IMR-90 (cell line): ENCODE measurements at regions not wholly inside any gene's neighbourhood (a gene's known extent, or its start where the extent isn't known, plus 50 kb on each side); places are given as distances from the start of the nearest gene placed in this dataset.

Source experiments
- ATAC-seq: fragments of 200-7000 bp; cut with Tn5 transposase; 2 replicates; pipeline ENCODE4 v1.9.1; 2020; ENCODE audit warnings: low read depth, mild to moderate bottlenecking, moderate library complexity
- BruUV-seq: library from RNA; stranded (reverse); fragments of 400-500 nt; replicated peaks from 2 replicates; lab custom pipeline; 2021; lab: Mats Ljungman, UMichigan
- CTCF ChIA-PET: fragments of 300-600 bp; formaldehyde crosslinking; extraction: SDS; loops from one replicate; lab custom pipeline; 2021; ENCODE audit warnings: antibody characterized with exemption; lab: Yijun Ruan, JAX
- POLR2A ChIA-PET: fragments of 300-600 bp; sonication (Branson Sonifier 250); formaldehyde crosslinking; loops from one replicate; lab custom pipeline; 2022; ENCODE audit warnings: antibody characterized with exemption; ENCODE audit not compliant: unreplicated experiment; lab: Charles Lee
- DNase-seq: peaks from one replicate; pipeline ENCODE4 v3.0.0; 2013
- H2AFZ ChIP-seq: replicated peaks from 2 replicates; pipeline ENCODE3; 2013; ENCODE audit warnings: low read length, mild to moderate bottlenecking; ENCODE audit not compliant: poor library complexity
- H2AK5ac ChIP-seq: 2 replicates; pipeline ENCODE4 v1.6.1; 2013; ENCODE audit warnings: low read depth, low read length, inconsistent platforms
- H2AK9ac ChIP-seq: replicated peaks from 2 replicates; pipeline ENCODE3; 2013; ENCODE audit warnings: mild to moderate bottlenecking, low read depth, low read length, moderate library complexity; ENCODE audit not compliant: poor library complexity
- H2BK120ac ChIP-seq: 2 replicates; pipeline ENCODE4 v1.6.1; 2013; ENCODE audit warnings: low read depth, low read length, inconsistent platforms
- H2BK15ac ChIP-seq: 3 replicates; pipeline ENCODE4 v1.6.1; 2013; ENCODE audit warnings: low read depth, low read length, inconsistent platforms
- H2BK20ac ChIP-seq: 2 replicates; pipeline ENCODE4 v1.6.1; 2013; ENCODE audit warnings: low read depth, mild to moderate bottlenecking, inconsistent platforms, low read length, moderate library complexity
- H2BK5ac ChIP-seq: 2 replicates; pipeline ENCODE4 v1.6.1; 2013; ENCODE audit warnings: mild to moderate bottlenecking, low read depth, low read length, inconsistent platforms; ENCODE audit not compliant: poor library complexity, severe bottlenecking
- H3K14ac ChIP-seq: replicated peaks from 2 replicates; pipeline ENCODE4 v1.6.1; 2013; ENCODE audit warnings: low read depth, low read length, inconsistent platforms
- H3K18ac ChIP-seq: 2 replicates; pipeline ENCODE4 v1.6.1; 2013; ENCODE audit warnings: low read depth, low read length, control low read depth
- H3K23ac ChIP-seq: 2 replicates; pipeline ENCODE4 v1.6.1; 2013; ENCODE audit warnings: low read depth, low read length, inconsistent platforms
- H3K27ac ChIP-seq: 2 replicates; pipeline ENCODE4 v1.5.1; 2013; ENCODE audit warnings: mild to moderate bottlenecking, control low read depth, low read length; ENCODE audit not compliant: insufficient read depth
- H3K27me3 ChIP-seq: 2 replicates; pipeline ENCODE4 v1.6.1; 2013; ENCODE audit warnings: low read length; ENCODE audit not compliant: control insufficient read depth, insufficient read depth
- H3K36me3 ChIP-seq: 2 replicates; pipeline ENCODE4 v1.6.1; 2013; ENCODE audit warnings: low read length, mixed read lengths; ENCODE audit not compliant: control insufficient read depth, insufficient read depth
- H3K4ac ChIP-seq: 2 replicates; pipeline ENCODE4 v1.6.1; 2013; ENCODE audit warnings: low read depth, low read length, inconsistent platforms
- H3K4me1 ChIP-seq: 2 replicates; pipeline ENCODE4 v1.6.1; 2013; ENCODE audit warnings: low read length, mixed read lengths; ENCODE audit not compliant: control insufficient read depth, insufficient read depth
- H3K4me2 ChIP-seq: 2 replicates; pipeline ENCODE4 v1.6.1; 2013; ENCODE audit warnings: low read depth, mild to moderate bottlenecking, control low read depth, low read length, moderate library complexity
- H3K4me3 ChIP-seq: 2 replicates; pipeline ENCODE4 v1.5.1; 2013; ENCODE audit warnings: low read depth, mild to moderate bottlenecking, control low read depth, low read length, moderate library complexity; ENCODE audit not compliant: insufficient read depth
- H3K56ac ChIP-seq: 2 replicates; pipeline ENCODE4 v1.6.1; 2013; ENCODE audit warnings: low read length, inconsistent platforms; ENCODE audit not compliant: insufficient read depth; ENCODE audit errors: extremely low read depth
- H3K79me1 ChIP-seq, 2 experiments: 2 replicates each; pipeline ENCODE4 v1.6.1; 2013; ENCODE audit warnings: low read length in 2 of 2, inconsistent platforms in 1 of 2, low read depth in 1 of 2
- H3K9ac ChIP-seq: 2 replicates; pipeline ENCODE4 v1.6.1; 2013; ENCODE audit warnings: low read depth, low read length, control low read depth
- H3K9me1 ChIP-seq: 2 replicates; pipeline ENCODE4 v1.6.1; 2013; ENCODE audit warnings: low read length, inconsistent platforms; ENCODE audit not compliant: insufficient read depth
- H3K9me3 ChIP-seq: 2 replicates; pipeline ENCODE4 v1.6.1; 2013; ENCODE audit warnings: low read length; ENCODE audit not compliant: control insufficient read depth, insufficient read depth
- H4K20me1 ChIP-seq: 2 replicates; pipeline ENCODE4 v1.6.1; 2013; ENCODE audit warnings: low read length, inconsistent platforms; ENCODE audit not compliant: insufficient read depth
- H4K5ac ChIP-seq: 2 replicates; pipeline ENCODE4 v1.6.1; 2013; ENCODE audit warnings: mild to moderate bottlenecking, low read depth, low read length, control low read depth
- H4K8ac ChIP-seq, 2 experiments: 2 replicates each; pipeline ENCODE4 v1.6.1; 2013; ENCODE audit warnings: low read depth in 2 of 2, low read length in 2 of 2, control low read depth in 1 of 2, inconsistent platforms in 1 of 2
- H4K91ac ChIP-seq: 2 replicates; pipeline ENCODE4 v1.6.1; 2013; ENCODE audit warnings: low read depth, low read length, inconsistent platforms; ENCODE audit not compliant: insufficient read depth
- CHD1 ChIP-seq: IDR thresholded peaks from 2 replicates; pipeline ENCODE4 v1.6.1; 2012; ENCODE audit warnings: low read depth, low read length, improper control_type of control experiment
- ELK1 ChIP-seq: fragments of 150-350 bp; IDR thresholded peaks from 2 replicates; pipeline ENCODE4 v1.6.1; 2016; ENCODE audit warnings: low read depth, mild to moderate bottlenecking, low read length, moderate library complexity, borderline replicate concordance
- MAFK ChIP-seq: IDR thresholded peaks from 2 replicates; pipeline ENCODE4 v1.6.1; 2012; ENCODE audit warnings: low read depth, low read length, improper control_type of control experiment
- RAD21 ChIP-seq: IDR thresholded peaks from 2 replicates; pipeline ENCODE4 v1.6.1; 2012; ENCODE audit warnings: low read length, improper control_type of control experiment
- WGBS, 2 experiments: methylation state at CpG; one replicate each; pipeline versions ENCODE4 v1.1.5 to v1.1.7; 2013; ENCODE audit warnings: missing lambda C conversion rate in 2 of 2; ENCODE audit not compliant: insufficient read length in 1 of 2; ENCODE audit errors: extremely low coverage in 2 of 2; 5-methylcytosine and 5-hydroxymethylcytosine counted together
- dilution Hi-C: fragments of 300-500 bp; cut with HindIII; formaldehyde crosslinking; loops from one replicate; pipeline ENCODE4 v1.14.3; 2018; ENCODE audit warnings: low sequenced_read_pairs; ENCODE audit not compliant: unreplicated experiment
- in situ Hi-C: fragments of 300-500 bp; cut with MboI; formaldehyde crosslinking; loops from 3 replicates; pipeline ENCODE4 v1.14.3; 2019; ENCODE audit warnings: low sequenced_read_pairs, inconsistent platforms, mixed read lengths
- intact Hi-C: fragments of 100-400 bp; cut with micrococcal nuclease; formaldehyde crosslinking; loops from 2 replicates; pipeline ENCODE4 v1.10.0; 2022

DNA sequence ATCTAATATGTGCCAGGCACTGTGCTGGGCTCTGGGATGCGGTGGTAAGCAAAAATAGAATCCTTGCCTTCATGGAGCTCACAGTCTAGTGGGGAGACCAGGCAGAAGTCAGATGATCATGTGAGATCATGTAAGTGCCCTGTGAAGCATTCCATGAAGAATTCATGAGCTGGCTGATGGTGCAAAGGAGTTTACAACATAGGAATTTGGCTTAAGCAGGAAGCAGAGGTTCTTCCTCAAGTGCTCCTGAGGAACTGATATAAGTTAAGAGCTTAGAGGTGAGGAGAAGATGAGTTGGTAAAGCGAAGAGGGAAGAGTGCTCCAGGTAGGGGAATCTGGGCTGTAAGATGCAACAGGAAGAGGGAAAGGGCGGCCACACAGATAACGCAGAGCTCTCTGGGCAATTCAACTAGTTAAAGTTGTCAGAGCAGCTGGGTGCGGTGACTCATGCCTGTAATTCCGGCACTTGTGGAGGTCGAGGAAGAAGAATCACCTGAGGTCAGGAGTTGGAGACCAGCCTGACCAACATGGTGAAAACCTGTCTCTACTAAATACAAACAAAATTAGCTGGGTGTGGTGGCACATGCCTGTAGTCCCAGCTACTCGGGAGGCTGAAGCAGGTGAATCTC lies 78.5 kb upstream of the SPATA31D4 start:
- in situ Hi-C loops (loop anchor here (10.0 kb wide), 2 partner anchors 145 to 665 kb away; no protein-coding TSS in a partner anchor), dilution Hi-C loops (no loop called here), intact Hi-C loops (loop anchor here (10.0 kb wide), 2 partner anchors 325 to 1245 kb away; no protein-coding TSS in a partner anchor)
- Histone ChIP-seq H3K36me3 (no peaks in the 10 kb centered on the region), H2AK5ac (no peak overlapping the region), H4K91ac (no peak overlapping the region; the same call in 1 of the 2 replicates), H3K4me3 (no peak overlapping the region), H2BK5ac (no peak overlapping the region), H3K56ac (no peak overlapping the region), H4K8ac (no peak overlapping the region), H2BK15ac (peak overlapping the region; percentile 52; the same call in 1 of the 3 replicates), H3K4me2 (no peak overlapping the region), H3K23ac (no peak overlapping the region), H3K79me1 (no peaks in the 10 kb centered on the region), H3K14ac (no peak overlapping the region), H3K27me3 (no peaks in the 10 kb centered on the region), H2AK9ac (no peak overlapping the region), H2AFZ (no peak overlapping the region), H3K9me3 (no peaks in the 10 kb centered on the region), H3K27ac (no peak overlapping the region), H4K5ac (no peak overlapping the region), H4K20me1 (no peaks in the 10 kb centered on the region), H2BK120ac (no peak overlapping the region), H2BK20ac (no peak overlapping the region), H3K4ac (no peak overlapping the region), H3K9ac (no peak overlapping the region), H3K9me1 (no peaks in the 10 kb centered on the region), H3K4me1 (no peaks in the 10 kb centered on the region), H3K18ac (no peak overlapping the region)
- CTCF ChIA-PET: no interaction called here
- no TSS peak for BruUV-seq
- POLR2A ChIA-PET: no interaction called here
- TF ChIP-seq CHD1 (no peak), RAD21 (no peak), MAFK (no peak), ELK1 (no peak)
- WGBS, 2 experiments: 97% methylated on average over 4 of the region's 8 CpGs; no CpG with 5 or more reads in 1 of the 2 experiments
- ATAC-seq: no peak
- no peak for DNase-seq
